LHCN-M2 (cell line): ENCODE measurements at regions not wholly inside any gene's neighbourhood (a gene's known extent, or its start where the extent isn't known, plus 50 kb on each side); places are given as distances from the start of the nearest gene placed in this dataset.
"Not testable (repeated sequence)": the region's sequence is repeated elsewhere in the genome, so short reads cannot be mapped to it uniquely, and the experiment has no call there.

Experiments
- DNase-seq: peaks from one replicate; pipeline ENCODE4 v3.0.0-alpha.2; 2012; ENCODE audit warnings: low read depth

GRCh38 chr4:17064959-17065358 is 166.5 kb upstream of the LDB2 start:
- no peak for DNase-seq

GRCh38 chr4:17063888-17064287 is 165.4 kb upstream of the LDB2 start:
- no peak for DNase-seq

DNA sequence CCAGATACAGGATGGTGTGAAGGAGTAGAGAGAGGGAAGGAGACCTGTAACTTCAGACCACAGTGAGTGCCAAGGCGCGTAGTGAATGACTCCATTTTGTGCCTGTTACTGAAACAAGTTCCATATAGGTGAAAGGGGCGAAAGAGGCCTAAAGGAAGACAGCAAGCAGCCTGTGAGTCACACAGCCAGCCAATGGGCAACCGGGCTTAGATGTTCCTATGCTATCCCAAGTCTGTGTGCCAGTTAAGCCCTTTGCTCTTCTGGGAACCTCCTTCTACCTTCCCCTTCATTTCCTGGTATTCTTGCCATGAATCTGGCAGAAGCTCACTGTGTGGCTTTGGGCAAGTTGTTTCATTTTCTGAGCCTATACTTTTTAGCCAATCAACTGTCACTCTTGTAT is 161.8 kb upstream of the LDB2 start:
- no peak for DNase-seq

DNA sequence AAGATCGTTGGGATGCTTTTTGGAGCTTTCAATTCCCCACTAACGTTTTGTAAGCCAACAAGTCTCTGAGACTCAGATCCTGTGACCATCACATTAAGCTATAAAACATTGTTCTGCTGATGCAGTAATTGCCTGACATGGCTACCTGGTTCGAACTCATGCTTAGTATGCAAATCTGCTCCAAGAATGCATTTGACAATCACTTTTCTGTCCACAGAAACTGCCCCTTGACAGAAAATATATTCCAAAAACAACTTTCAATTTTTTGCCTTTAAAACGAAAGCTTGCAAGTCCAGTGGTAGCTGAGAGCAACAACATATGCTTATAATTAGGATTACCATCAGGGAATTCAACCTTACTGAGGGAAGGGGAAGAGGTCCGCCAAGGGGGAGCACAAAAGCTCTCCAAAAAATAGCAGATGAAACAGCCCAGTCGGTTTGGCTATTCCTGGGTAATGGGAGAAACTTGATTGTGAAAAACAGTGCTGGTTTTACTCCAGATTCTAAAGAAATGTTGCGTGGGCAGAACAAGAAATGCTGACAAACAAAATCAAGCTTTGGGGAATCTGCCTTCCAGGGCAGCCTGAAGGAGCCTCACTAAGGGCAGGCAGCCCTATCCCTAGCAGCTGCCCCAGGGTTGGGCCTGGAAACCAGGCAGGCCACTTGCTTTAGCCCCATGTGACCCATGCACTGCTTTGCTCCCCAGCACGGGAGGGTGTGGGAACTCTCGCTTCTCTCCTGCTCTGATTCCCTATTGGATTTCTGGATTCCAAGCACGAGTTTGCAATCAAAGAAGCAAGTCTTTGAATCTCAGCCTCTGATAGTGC is 160.7 kb upstream of the LDB2 start:
- no peak for DNase-seq

- DNase-seq, result no peak
Measured at GRCh38 chr4:17058536-17058915, 160.1 kb upstream of the LDB2 start.

GRCh38 chr4:17057035-17057434 is 158.6 kb upstream of the LDB2 start:
- no peak for DNase-seq

- peak; percentile 8 for DNase-seq
Measured at GRCh38 chr4:17055788-17056187, 157.3 kb upstream of the LDB2 start.

DNA sequence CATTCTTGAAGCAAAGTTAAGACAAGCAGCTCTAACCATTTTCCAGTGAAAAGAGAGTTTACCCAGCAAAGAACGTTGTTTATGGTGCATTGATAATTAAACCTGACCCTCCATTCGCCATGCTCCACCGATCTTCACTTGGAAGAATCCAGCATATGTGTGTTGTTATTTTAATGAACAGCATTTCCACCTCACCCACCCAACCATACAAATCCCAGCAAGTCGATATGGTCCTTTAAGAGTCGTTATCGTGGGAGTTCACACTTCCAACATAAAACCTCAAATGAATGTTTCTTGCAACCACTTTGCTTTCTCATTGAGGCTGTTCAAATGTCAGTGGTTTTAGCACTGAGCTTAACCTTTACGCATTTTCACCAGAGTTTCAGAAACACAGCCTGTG is 147.4 kb upstream of the LDB2 start:
- DNase-seq, result no peak

DNA sequence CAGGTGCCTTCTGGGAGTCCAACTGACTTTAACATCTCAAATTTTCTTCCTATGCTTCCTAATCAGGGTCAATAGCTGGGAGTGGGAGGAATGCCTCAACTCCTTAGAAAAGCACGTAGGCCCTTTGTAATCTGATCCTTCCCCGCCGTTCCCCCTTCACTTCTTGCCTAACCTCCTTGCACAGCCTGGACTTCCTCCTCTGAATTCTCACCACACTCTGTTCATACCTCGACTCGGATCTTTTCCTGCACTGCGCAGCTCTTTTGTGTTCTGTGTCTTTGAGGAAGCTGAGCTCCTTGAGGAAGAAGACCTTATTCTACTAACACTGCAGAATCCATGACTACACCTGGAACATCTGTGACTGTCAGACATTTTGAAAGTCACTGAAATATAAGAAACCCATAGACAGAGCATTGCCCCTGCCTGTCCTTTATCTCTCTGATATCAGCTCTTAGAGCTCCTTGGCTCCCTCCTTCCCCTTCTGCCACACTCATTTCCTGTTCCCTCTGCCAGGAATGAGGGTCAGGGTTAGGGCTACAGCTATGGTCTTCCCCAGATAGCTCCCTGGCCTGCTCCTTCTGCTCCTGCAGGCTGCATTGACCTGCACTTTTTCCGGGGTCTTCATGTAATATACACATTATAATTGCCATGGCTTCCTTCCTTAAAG is 140.2 kb upstream of the LDB2 start:
- DNase-seq, result no peak

GRCh38 chr4:17033768-17034181 is 135.3 kb upstream of the LDB2 start:
- DNase-seq, result no peak

- no peak for DNase-seq
Measured at GRCh38 chr4:17033025-17033767, 134.8 kb upstream of the LDB2 start.

- no peak for DNase-seq
Measured at GRCh38 chr4:17030543-17030942, 132.1 kb upstream of the LDB2 start.

DNA sequence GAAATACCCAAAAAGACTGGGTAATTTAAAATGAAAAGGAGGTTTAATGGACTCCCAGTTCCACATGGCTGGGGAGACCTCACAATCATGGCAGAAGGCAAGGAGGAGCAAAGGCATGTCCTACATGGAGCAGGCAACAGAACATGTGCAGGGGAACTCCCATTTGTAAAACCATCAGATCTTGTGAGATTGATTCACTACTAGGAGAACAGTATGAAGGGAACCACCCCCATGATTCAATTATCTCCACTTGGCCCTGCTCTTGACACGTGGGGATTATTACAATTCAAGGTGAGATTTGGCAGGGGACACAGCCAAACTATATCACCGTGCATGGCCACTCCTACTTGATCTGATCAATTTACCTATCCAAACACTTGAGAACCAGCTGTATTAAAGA is 131.5 kb upstream of the LDB2 start:
- DNase-seq, result no peak

- DNase-seq, result no peak
Measured at GRCh38 chr4:17029432-17029831, 131.0 kb upstream of the LDB2 start.

DNA sequence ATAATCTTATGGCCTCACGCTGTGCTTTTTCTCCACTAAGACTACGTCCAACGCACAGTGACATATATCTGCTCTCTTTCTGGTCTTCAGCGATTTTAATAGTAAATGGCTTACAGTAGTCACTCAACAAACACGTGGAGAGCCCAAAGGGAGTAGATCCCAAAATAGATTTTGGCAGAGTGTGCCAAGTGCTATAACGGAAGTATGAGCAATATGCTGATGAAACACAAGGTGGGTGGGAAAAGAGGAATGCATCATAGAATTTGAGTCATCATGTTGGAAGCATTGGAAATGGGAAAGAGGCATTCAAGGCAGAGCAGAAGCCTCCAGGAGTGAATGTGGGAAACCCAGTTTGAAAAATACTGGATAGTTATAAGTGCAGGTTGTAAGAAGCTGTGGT is 129.1 kb upstream of the LDB2 start:
- peak; percentile 9 for DNase-seq

DNA sequence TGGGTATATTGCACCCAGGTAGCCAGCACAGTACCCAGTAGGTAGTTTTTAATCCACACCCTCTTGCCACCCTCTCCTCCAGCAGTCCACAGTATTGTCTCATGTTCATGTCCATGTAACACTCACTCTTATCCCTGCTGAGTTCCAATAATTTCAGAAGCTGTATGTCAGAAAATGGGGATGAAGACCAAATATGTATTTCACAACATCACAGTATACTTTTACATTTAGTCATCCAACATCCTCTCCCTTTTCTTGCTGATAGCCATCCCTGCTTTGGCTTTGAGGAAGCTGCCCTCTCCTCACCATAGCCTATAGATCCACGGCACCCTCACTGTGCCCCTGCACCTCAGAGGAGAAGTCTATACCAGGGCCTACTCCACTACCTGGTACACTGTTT is 126.0 kb upstream of the LDB2 start:
- DNase-seq, result no peak

GRCh38 chr4:17020901-17021300 is 122.5 kb upstream of the LDB2 start:
- no peak for DNase-seq

DNA sequence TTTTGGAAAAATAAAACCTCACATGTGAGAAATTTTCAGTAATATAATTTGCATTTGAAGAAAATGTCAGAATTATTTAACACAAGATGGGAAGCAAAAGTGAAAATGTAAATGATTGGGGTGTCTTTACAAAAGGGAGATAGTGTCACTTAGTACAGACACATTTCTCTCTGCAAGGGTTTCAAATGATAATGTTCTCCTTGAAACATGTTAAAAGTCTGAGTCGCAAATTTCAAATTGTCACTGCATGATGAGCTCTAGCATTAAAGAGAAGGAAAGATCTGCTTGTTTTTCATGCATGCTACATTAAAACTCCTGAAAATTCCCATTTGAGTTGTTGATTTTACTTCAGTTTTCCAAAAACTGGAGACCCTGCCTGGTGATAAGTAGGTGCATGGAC is 122.0 kb upstream of the LDB2 start:
- no peak for DNase-seq

GRCh38 chr4:17018621-17019020 is 120.2 kb upstream of the LDB2 start:
- not testable (repeated sequence) for DNase-seq

DNA sequence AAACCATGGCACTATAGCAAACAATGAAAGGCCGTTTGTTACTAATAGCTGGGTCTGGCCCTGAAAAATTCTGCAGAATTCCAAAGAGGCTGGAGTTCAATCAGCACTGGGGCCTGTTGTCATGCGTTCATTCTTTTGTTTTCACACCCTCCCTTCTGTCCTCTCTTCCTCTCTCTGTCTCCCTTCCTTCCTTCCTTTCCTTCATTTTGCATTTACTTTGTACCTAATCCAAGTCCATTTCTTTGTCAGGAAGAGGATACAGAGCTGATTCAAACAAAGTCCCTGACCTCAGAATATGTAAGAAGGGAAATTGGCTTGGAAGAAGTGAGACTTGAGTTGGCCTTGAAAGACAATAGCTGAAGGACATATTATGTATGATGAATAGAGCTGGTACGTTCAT is 119.6 kb upstream of the LDB2 start:
- no peak for DNase-seq

GRCh38 chr4:17013382-17014006 is 115.0 kb upstream of the LDB2 start:
- no peak for DNase-seq

DNA sequence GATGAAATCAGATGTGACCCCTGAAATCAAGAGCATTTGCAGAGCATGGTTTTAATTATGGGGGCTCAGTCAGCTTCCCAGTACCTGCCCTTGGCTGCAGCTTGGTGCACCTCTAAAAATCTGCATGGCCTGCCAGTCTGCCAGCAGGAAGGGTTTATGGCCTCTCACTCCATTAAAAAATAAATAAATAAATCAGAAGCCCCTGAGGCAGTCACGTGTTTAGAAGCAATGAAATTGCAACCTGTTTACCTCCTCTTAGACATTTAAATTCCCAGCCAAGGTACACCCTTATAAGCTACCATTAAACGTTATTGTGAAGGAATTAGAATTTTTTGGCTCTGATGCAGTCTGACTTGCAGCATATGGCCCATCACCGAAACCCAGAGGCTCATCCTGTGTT is 114.0 kb upstream of the LDB2 start:
- DNase-seq, result no peak
